Effector CD8-positive, alpha-beta T cell (primary cell): ENCODE measurements at regions not wholly inside any gene's neighbourhood (a gene's known extent, or its start where the extent isn't known, plus 50 kb on each side); places are given as distances from the start of the nearest gene placed in this dataset.
"Not testable (repeated sequence)": the region's sequence is repeated elsewhere in the genome, so short reads cannot be mapped to it uniquely, and the experiment has no call there.

ENCODE experiments used
- DNase-seq: peaks from one replicate; lab custom pipeline; 2025; lab: John Stamatoyannopoulos, UW

DNA sequence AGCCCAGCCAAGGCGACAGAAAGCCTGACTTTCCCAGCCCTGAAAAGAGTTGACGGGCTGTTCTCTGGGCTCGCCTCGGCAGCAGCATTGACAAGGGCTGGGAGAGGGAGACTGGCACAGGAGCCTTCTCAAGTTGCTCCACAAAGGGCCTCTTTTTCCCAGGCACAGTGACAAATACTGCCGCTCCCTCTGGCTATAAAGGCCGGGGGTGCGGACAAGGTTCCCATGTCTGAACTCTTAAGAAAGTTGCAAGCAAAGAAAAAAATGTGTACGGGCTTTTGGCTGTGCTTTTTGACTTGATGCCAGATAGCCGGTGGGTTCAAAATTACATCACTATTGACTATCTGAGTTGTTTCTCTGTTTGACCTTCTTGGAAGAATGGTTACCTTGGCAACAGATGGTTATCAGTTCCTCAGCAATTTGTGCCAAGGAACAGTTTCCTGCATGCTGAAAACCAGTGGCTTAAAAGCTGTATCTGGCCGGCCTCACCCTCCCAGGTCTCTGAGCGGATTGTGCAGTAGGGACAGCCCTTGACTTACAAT is 115.9 kb upstream of the EEPD1 start:
- no peak for DNase-seq

GRCh38 chr7:36038063-36038721 is 114.9 kb upstream of the EEPD1 start:
- no peak for DNase-seq

- DNase-seq, result no peak
These were observed 113.8 kb upstream of the EEPD1 start for GRCh38 chr7:36039243-36039642.

- no peak for DNase-seq
These were observed 113.4 kb upstream of the EEPD1 start for GRCh38 chr7:36039671-36040070.

- no peak for DNase-seq
These were observed 112.4 kb upstream of the EEPD1 start for GRCh38 chr7:36040679-36041078.

- no peak for DNase-seq
These were observed 108.8 kb upstream of the EEPD1 start for GRCh38 chr7:36044101-36044892.

DNA sequence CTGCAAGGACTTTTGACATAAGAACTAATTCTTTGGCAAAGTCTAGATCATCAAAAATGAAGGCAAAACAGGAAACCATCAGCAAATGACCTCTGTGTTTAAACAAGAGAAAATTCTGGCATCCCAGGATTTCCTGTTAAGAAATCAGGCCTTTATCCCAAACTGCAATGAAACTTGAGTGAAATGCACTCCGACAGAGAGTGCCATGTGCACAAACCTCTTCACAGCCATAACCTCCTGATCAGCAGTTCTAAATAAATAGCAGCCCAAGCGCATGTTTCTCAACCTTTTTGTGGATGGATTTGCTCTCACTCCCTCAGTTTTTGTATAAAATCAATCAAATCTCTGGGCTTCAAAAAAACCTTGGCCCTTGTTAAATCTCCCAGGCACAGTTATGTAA is 107.7 kb upstream of the EEPD1 start:
- DNase-seq, result no peak

DNA sequence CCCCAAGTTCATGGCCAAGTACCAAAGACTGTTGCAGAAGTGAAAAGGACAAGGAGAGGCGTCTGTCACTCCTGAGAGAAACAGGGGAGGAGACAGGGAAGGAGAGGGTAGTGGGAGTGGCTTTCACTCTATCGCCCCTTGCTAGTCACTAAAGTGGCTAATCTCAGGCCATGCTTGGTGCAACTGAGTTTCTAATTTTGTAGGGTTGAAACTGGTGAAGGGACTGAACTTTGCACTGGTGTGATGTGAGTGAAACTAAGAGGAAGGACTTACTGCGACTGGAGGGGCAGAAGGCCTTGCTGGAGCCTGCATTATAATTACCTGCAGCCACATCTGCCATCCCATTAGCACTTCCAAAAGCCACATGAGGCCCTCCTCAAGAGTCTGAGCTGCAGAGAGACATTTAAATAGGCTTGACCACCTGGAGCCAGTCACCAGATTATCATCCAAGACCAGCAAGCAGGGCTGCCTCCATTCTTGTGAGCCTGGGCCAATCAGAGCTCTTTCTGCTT is 107.2 kb upstream of the EEPD1 start:
- no peak for DNase-seq

DNA sequence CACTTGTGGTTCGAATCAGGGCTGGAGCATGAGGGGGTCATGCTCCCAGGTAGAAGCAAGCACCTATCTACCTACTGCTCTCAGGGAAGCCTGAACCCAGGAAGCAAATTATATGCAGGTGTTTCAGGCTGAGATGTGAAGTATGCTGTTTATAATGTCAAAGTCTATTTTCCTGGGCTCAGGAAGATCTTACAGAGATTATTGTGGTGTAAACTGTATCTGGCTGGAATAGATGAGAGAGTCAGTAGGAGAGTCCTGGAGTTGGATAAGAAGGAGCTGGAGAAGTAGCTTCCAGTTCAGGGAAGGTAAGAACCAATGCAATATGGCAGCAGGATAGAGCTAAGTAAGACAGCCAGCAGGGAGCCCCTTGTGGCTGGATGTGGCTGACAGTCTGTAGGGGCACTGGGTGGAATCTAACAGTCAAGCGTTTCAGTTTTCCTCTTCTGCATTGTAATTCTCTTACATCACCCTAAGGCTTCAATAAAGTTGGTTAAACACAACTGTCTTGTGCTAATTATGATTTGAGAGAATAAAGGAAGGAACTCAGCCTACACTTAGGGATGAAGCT is 105.9 kb upstream of the EEPD1 start:
- no peak for DNase-seq

DNA sequence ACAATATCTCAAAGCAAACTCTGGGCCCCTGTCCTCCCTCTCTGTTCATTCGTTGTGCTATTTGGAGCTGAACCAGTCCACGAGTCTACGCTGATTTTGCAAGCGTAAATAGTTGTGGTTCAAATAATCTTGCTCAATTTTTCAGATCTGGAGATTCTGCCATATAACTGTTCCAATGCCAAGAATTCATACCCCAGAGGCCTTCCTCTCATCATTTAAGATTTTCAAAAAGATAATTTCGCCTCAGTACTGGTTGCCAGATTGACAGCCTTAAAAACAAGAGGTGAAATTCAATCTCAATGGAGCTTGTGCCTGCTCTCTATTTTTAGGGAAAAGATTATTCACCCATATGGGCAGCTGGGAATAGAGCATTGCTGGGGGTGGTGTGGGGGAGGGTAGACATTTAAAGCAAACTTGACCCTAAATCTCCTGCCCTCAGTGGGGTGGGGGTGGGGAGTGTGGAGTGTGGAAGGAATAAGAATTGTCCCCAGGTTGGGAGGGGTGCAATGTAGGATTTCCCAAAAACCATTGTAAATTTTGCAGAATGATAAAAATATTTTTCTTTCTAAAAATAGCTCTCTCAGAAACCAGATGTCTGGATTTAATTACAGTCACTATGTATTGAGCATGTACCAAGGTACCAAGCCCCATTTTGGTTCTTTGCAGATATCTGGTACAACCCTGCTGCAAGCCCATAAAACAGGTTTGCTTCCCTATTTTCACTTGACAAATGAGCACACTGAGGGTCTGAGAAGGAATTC is 104.7 kb upstream of the EEPD1 start:
- no peak for DNase-seq

GRCh38 chr7:36048902-36049240 is 104.2 kb upstream of the EEPD1 start:
- no peak for DNase-seq

- no peak for DNase-seq
These were observed 101.6 kb upstream of the EEPD1 start for GRCh38 chr7:36051501-36051900.

DNA sequence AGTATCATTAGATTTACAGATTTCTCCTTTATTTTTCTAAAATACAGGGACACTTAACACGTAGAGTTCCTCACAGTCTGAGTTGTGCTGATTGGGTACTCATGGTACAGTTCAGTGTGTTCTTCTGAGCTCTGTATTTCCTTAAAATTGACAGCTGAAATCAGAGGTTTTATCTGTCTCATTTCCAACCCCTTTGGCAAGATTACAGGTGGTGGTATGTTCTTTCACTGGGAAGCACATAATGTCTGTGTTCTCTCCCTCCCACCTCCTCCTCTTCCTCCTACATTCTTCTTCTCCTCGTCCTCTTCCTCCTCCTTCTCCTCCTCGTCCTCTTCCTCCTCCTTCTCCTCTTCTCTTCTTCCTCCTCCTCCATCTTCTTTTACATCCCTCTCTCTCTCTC is 99.5 kb upstream of the EEPD1 start:
- no peak for DNase-seq

DNA sequence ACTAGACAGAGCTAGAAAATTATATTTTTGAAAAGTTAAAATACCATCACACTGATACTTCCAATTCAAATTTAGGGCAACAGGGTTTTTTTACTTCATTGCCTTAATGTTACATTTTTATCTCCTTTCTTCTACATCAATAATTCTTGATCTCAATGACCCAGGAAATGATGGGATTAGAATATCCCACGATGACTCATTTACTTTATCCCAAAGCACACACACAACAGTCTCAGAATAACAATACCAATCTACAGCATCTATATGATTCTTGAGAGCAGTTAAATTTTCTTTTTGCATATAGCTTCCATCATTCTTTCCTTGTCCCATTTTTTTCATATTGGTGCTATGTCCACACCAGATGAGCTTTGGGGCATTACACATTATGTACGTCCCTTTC is 98.4 kb upstream of the EEPD1 start:
- no peak for DNase-seq

GRCh38 chr7:36055207-36055606 is 97.8 kb upstream of the EEPD1 start:
- DNase-seq, result no peak

GRCh38 chr7:36057323-36057722 is 95.7 kb upstream of the EEPD1 start:
- DNase-seq, result no peak

DNA sequence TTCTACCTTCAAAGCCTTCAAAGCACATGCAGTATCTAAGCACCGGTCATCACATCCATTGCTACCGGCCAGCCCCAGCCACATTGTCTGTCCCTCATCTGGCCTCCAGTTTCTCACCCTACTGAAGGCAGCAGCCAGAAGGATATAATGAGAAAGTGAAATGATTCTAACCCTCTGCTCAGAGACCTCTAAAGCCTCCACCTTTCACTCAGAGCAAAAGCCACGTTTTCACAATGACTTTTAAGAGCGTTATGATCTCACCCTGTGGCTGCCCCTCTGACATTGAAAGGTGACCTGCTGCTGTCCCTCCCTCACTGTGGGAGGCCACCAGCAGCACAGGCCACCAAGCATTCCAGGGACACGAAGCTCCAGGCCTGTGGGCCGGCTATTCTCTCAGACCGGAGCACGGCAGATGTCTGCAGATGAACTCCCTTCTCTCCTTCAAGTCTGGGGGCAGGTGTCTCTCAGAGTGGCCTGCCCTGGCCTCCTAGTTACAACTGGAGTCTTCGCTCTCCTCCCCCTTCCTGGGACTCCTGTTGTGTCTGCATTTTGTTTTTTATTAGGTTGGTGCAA is 94.9 kb upstream of the EEPD1 start:
- no peak for DNase-seq

- DNase-seq, result not testable (repeated sequence)
These were observed 92.7 kb upstream of the EEPD1 start for GRCh38 chr7:36060388-36060787.

DNA sequence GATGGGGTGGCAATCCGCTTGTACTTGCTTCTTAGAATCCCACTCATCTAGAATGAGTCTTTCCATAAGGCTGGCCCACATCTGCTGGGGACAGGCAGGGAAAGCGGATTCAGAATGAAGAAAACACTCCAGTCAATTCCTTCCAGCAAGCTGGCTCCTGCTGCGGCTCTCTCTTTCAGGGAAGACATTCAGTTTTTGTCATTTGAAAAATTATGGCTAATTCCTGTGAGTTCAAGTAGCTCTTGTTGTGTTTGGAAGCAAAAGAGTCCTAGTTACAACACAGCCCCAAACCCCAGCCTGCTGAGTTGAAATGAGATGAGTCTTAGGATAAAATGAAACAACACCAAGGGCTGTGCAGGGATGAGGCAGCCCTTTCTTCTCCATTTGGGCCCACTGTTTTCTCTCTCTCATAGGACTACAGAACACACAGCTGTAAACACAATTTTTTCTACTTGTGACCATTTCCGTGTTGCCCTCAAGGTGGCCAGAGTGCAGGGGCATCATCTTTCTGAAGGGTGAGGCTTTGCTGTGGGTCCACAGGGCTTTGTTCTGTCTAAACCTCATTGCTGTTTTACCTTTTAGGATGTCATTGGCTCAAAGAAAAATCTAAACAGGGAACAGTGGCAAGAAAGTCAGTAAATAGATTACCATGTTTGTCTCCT is 90.8 kb upstream of the EEPD1 start:
- no peak for DNase-seq

DNA sequence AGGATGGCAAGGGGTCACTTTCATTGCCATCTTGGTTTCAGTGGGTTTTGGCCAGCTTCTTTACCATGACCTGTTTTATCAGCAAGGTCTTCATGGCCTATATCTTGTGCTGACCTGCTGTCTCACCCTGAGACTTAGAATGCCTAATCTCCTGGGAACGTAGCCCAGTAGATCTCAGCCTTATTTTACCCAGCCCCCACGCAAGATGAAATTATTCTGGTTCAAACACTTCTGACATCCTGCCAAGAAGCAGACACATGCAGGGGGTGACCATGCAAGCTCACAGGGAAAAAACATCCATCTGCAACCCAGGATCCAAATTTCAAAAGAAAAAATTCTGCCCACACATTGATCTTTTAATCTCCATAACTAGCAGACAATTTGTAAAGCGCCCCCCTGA is 88.4 kb upstream of the EEPD1 start:
- DNase-seq, result no peak
